PC-9 (cell line): ENCODE measurements at regions not wholly inside any gene's neighbourhood (a gene's known extent, or its start where the extent isn't known, plus 50 kb on each side); places are given as distances from the start of the nearest gene placed in this dataset.

Experiments used
- EZH2 ChIP-seq: fragments of 200-600 bp; sonication (generic); IDR thresholded peaks from 2 replicates; pipeline ENCODE4 v1.8.0; 2017; ENCODE audit warnings: antibody characterized with exemption, low read depth
- TF ChIP-seq, protein P1 (sequence below): fragments of 200-600 bp; sonication (generic); conservative IDR thresholded peaks from 2 replicates; pipeline ENCODE4 v1.6.1; 2017; ENCODE audit warnings: mixed run types, antibody characterized with exemption, mild to moderate bottlenecking, moderate library complexity

DNA sequence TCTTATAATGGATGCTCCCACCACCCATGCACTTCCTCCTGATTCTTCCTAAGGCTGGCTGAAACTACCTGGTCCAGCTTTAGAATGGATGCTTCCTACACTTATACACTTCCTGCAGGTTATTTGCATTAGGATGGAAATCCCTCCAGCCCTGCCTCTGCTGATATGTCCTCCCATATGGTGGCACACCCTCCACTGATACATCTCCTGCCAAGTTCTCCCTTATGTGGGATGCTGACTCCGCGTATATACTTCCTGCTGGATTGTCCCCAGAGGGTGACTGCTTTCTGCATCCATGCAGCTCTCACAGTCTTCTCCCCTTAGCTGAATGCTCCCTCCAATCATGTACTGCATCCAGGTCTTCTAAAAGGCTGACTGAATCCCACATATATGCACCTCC lies 254.6 kb upstream of the FAM47C start:
- TF ChIP-seq, protein P1, sequence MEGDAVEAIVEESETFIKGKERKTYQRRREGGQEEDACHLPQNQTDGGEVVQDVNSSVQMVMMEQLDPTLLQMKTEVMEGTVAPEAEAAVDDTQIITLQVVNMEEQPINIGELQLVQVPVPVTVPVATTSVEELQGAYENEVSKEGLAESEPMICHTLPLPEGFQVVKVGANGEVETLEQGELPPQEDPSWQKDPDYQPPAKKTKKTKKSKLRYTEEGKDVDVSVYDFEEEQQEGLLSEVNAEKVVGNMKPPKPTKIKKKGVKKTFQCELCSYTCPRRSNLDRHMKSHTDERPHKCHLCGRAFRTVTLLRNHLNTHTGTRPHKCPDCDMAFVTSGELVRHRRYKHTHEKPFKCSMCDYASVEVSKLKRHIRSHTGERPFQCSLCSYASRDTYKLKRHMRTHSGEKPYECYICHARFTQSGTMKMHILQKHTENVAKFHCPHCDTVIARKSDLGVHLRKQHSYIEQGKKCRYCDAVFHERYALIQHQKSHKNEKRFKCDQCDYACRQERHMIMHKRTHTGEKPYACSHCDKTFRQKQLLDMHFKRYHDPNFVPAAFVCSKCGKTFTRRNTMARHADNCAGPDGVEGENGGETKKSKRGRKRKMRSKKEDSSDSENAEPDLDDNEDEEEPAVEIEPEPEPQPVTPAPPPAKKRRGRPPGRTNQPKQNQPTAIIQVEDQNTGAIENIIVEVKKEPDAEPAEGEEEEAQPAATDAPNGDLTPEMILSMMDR, result no peak
- TF ChIP-seq EZH2, result no peak
